OCI-LY7 (cell line): ENCODE measurements at regions not wholly inside any gene's neighbourhood (a gene's known extent, or its start where the extent isn't known, plus 50 kb on each side); places are given as distances from the start of the nearest gene placed in this dataset.

Experiments used
- EZH2phosphoT487 ChIP-seq: fragments of 200-600 bp; sonication (generic); IDR thresholded peaks from 2 replicates; pipeline ENCODE4 v1.6.1; 2018; ENCODE audit warnings: low read depth, borderline replicate concordance, mild to moderate bottlenecking, mixed run types, antibody characterized with exemption, low read length, moderate library complexity, mixed read lengths
- TF ChIP-seq, protein P1 (sequence below): fragments of 200-600 bp; sonication (generic); conservative IDR thresholded peaks from 2 replicates; pipeline ENCODE4 v1.5.1; 2014; ENCODE audit warnings: mild to moderate bottlenecking, antibody characterized with exemption, low read length, moderate library complexity, mixed read lengths

DNA sequence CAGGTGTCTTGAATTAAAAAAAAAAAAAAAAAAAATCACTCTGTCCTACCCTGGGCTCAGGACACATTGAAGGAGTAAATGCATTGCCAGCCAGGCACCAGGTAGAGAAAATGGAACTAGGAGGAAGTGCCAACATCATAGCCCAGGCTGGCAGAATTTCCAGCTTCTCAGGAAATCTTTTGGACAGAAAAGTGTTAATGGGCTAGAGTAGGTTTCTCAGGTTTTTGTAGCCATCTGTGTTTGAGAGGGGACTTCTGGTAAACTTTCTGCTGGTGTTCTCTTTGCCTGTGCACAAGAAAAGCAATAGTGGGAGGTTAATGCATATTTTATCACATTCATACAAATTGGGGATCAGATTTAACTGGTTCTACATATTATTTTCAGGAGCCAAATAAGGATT lies 678.3 kb upstream of the NRSN1 start:
- TF ChIP-seq, protein P1, sequence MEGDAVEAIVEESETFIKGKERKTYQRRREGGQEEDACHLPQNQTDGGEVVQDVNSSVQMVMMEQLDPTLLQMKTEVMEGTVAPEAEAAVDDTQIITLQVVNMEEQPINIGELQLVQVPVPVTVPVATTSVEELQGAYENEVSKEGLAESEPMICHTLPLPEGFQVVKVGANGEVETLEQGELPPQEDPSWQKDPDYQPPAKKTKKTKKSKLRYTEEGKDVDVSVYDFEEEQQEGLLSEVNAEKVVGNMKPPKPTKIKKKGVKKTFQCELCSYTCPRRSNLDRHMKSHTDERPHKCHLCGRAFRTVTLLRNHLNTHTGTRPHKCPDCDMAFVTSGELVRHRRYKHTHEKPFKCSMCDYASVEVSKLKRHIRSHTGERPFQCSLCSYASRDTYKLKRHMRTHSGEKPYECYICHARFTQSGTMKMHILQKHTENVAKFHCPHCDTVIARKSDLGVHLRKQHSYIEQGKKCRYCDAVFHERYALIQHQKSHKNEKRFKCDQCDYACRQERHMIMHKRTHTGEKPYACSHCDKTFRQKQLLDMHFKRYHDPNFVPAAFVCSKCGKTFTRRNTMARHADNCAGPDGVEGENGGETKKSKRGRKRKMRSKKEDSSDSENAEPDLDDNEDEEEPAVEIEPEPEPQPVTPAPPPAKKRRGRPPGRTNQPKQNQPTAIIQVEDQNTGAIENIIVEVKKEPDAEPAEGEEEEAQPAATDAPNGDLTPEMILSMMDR, result no peak
- TF ChIP-seq EZH2phosphoT487, result no peak
